Activated CD8-positive, alpha-beta T cell treated with anti-CD3 and anti-CD28 coated beads for 36 hours (primary cell): ENCODE measurements at regions not wholly inside any gene's neighbourhood (a gene's known extent, or its start where the extent isn't known, plus 50 kb on each side); places are given as distances from the start of the nearest gene placed in this dataset.

Source experiments
- ATAC-seq: fragments of 200-7000 bp; cut with Tn5 transposase; one replicate; pipeline ENCODE4 v1.10.0; 2021; ENCODE audit warnings: mild to moderate bottlenecking, moderate library complexity
- CTCF ChIA-PET: fragments of 350-600 bp; sonication (Branson Sonifier 250); formaldehyde crosslinking; loops from one replicate; lab custom pipeline; 2021; ENCODE audit warnings: antibody characterized with exemption; lab: Charles Lee
- POLR2A ChIA-PET: fragments of 350-600 bp; sonication (Branson Sonifier 250); formaldehyde crosslinking; loops from one replicate; lab custom pipeline; 2021; ENCODE audit warnings: antibody characterized with exemption; lab: Charles Lee
- DNase-seq: peaks from one replicate; pipeline ENCODE4 v3.0.0-alpha.2; 2020
- H3K27ac Mint-ChIP-seq: one replicate; pipeline ENCODE4 v1.8.0; 2021; ENCODE audit warnings: mild to moderate bottlenecking, mixed read lengths
- H3K27me3 Mint-ChIP-seq: one replicate; pipeline ENCODE4 v1.8.0; 2021; ENCODE audit warnings: mixed read lengths
- H3K36me3 Mint-ChIP-seq: one replicate; pipeline ENCODE4 v1.8.0; 2021; ENCODE audit warnings: low read depth, mixed read lengths
- H3K4me1 Mint-ChIP-seq: one replicate; pipeline ENCODE4 v1.8.0; 2021; ENCODE audit warnings: low read depth, mixed read lengths
- H3K4me3 Mint-ChIP-seq: one replicate; pipeline ENCODE4 v1.8.0; 2021; ENCODE audit warnings: mild to moderate bottlenecking, moderate library complexity, mixed read lengths
- H3K9me3 Mint-ChIP-seq: one replicate; pipeline ENCODE4 v1.8.0; 2021; ENCODE audit warnings: mixed read lengths
- CTCF ChIP-seq: fragments of 200-600 bp; IDR thresholded peaks from one replicate; pipeline ENCODE4 v1.8.0; 2022; ENCODE audit warnings: antibody characterized with exemption, mild to moderate bottlenecking
- intact Hi-C: fragments of 100-400 bp; cut with micrococcal nuclease; formaldehyde crosslinking; loops from one replicate; pipeline ENCODE4 v1.10.0; 2022

- no peak overlapping the region for H3K4me3 Mint-ChIP-seq
- POLR2A ChIA-PET = no interaction called here
- H3K36me3 Mint-ChIP-seq = no peaks in the 10 kb centered on the region
- H3K9me3 Mint-ChIP-seq = no peaks in the 10 kb centered on the region
- no peaks in the 10 kb centered on the region for H3K27me3 Mint-ChIP-seq
- H3K4me1 Mint-ChIP-seq = no peaks in the 10 kb centered on the region
- CTCF ChIA-PET = no interaction called here
- H3K27ac Mint-ChIP-seq = no peak overlapping the region
- intact Hi-C loops = no loop called here
- TF ChIP-seq CTCF = no peak
- ATAC-seq (no peak), DNase-seq (no peak)
These were observed 306.2 kb downstream of the FSIP2 start for GRCh38 chr2:186044761-186045160.

GRCh38 chr2:186052930-186053329 lies 314.3 kb downstream of the FSIP2 start:
- Mint-ChIP-seq H3K27ac (no peak overlapping the region), H3K4me3 (no peak overlapping the region), H3K4me1 (no peaks in the 10 kb centered on the region), H3K27me3 (no peaks in the 10 kb centered on the region), H3K9me3 (no peaks in the 10 kb centered on the region), H3K36me3 (peaks cover 2% of the 10 kb centered on the region)
- intact Hi-C loops = no loop called here
- DNase-seq = no peak
- ATAC-seq = no peak
- TF ChIP-seq CTCF = no peak
- CTCF ChIA-PET = no interaction called here
- POLR2A ChIA-PET = no interaction called here

- H3K4me3 Mint-ChIP-seq = no peak overlapping the region
- intact Hi-C loops = no loop called here
- no peak for ATAC-seq
- H3K27ac Mint-ChIP-seq = no peak overlapping the region
- CTCF ChIA-PET = interaction anchor here (1.0 kb wide), 1 partner anchor 281 kb away, joined by 3 read pairs; no protein-coding TSS in a partner anchor
- no peak for TF ChIP-seq CTCF
- H3K9me3 Mint-ChIP-seq = no peaks in the 10 kb centered on the region
- POLR2A ChIA-PET = no interaction called here
- no peaks in the 10 kb centered on the region for H3K36me3 Mint-ChIP-seq
- no peak for DNase-seq
- no peaks in the 10 kb centered on the region for H3K27me3 Mint-ChIP-seq
- no peaks in the 10 kb centered on the region for H3K4me1 Mint-ChIP-seq
These were observed 320.0 kb downstream of the FSIP2 start for GRCh38 chr2:186058614-186059013.

- no peaks in the 10 kb centered on the region for H3K36me3 Mint-ChIP-seq
- no peaks in the 10 kb centered on the region for H3K27me3 Mint-ChIP-seq
- DNase-seq = no peak
- no peak for TF ChIP-seq CTCF
- ChIA-PET POLR2A (no interaction called here), CTCF (interaction anchor here (1.0 kb wide), 1 partner anchor 280 kb away, joined by 3 read pairs; no protein-coding TSS in a partner anchor)
- intact Hi-C loops = no loop called here
- no peaks in the 10 kb centered on the region for H3K9me3 Mint-ChIP-seq
- no peak overlapping the region for H3K27ac Mint-ChIP-seq
- no peak overlapping the region for H3K4me3 Mint-ChIP-seq
- ATAC-seq = no peak
- no peaks in the 10 kb centered on the region for H3K4me1 Mint-ChIP-seq
These were observed 320.5 kb downstream of the FSIP2 start for GRCh38 chr2:186059096-186059495.

- no peaks in the 10 kb centered on the region for H3K27me3 Mint-ChIP-seq
- ChIA-PET POLR2A (no interaction called here), CTCF (no interaction called here)
- intact Hi-C loops = no loop called here
- no peak overlapping the region for H3K4me3 Mint-ChIP-seq
- TF ChIP-seq CTCF = no peak
- DNase-seq (no peak), ATAC-seq (no peak)
- no peak overlapping the region for H3K27ac Mint-ChIP-seq
- H3K4me1 Mint-ChIP-seq = no peaks in the 10 kb centered on the region
- H3K9me3 Mint-ChIP-seq = no peaks in the 10 kb centered on the region
- peaks cover 1% of the 10 kb centered on the region for H3K36me3 Mint-ChIP-seq
These were observed 322.3 kb downstream of the FSIP2 start for GRCh38 chr2:186060744-186061440.
